ENCODE measurements at regions not wholly inside any gene's neighbourhood (a gene's known extent, or its start where the extent isn't known, plus 50 kb on each side); places are given as distances from the start of the nearest gene placed in this dataset.

DNA sequence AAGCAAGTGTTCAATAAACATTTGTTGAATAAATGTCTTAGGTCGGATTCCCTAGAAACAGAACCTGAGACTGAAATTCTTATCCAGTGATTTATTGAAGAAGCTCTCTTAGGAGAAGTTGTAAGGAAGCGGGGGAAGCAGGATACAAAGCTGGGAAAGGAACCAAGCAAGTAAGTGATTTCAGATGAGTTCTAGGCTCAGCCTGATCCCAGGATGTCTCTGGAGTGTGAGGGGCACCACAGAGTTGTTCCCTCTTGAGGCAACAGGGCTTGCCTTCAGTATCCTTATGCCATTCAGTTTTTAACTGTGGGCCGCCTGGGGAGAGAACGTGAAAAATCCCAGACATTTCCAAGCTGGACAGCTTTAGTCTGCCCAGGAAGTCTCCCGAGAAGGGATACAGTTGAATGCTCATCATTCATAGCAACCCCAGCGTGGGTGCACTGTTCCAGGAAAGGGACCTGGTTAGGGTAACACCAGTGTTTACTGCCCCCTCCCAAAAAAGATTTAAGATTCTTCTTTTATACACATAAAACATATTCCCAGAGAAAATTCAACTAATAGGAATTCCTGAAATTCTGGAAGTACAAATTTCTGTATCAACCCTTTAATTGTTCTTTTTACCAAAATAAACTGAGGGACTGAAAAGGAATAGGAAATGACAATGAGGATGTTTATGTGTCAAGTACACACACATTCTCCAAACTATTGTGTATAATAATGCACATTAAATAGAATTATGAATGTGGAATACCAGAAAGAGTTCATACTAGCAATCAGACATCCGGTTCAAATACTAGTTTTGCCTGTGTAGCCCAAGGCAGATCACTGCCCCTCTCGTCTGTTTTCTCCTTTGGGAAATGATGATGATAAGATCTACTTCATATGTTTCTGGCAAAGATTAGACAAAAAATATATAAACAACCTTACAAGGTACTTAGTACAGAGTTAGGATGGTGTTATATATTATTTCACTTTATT, 592.1 kb upstream of the CDH2 start:
- TF ChIP-seq, protein P1, sequence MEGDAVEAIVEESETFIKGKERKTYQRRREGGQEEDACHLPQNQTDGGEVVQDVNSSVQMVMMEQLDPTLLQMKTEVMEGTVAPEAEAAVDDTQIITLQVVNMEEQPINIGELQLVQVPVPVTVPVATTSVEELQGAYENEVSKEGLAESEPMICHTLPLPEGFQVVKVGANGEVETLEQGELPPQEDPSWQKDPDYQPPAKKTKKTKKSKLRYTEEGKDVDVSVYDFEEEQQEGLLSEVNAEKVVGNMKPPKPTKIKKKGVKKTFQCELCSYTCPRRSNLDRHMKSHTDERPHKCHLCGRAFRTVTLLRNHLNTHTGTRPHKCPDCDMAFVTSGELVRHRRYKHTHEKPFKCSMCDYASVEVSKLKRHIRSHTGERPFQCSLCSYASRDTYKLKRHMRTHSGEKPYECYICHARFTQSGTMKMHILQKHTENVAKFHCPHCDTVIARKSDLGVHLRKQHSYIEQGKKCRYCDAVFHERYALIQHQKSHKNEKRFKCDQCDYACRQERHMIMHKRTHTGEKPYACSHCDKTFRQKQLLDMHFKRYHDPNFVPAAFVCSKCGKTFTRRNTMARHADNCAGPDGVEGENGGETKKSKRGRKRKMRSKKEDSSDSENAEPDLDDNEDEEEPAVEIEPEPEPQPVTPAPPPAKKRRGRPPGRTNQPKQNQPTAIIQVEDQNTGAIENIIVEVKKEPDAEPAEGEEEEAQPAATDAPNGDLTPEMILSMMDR (IDR thresholded peaks at IDR 0.05), result no peak
- TF ChIP-seq POLR2A (IDR thresholded peaks at IDR 0.05), result no peak

Data from uterus (tissue), 2 donors.